Activated CD4-positive, alpha-beta T cell treated with anti-CD3 and anti-CD28 coated beads, Interleukin-2, amount 50 U/mL, for 48 hours (primary cell): ENCODE measurements at regions not wholly inside any gene's neighbourhood (a gene's known extent, or its start where the extent isn't known, plus 50 kb on each side); places are given as distances from the start of the nearest gene placed in this dataset.

Source experiments
- DNase-seq, 2 experiments: peaks; one replicate each; pipeline ENCODE4 v3.0.0-alpha.2; 2020

- no peak for DNase-seq
These were observed 105.4 kb upstream of the DSEL start for GRCh38 chr18:67621906-67622305.

- no peak for DNase-seq
These were observed 104.7 kb upstream of the DSEL start for GRCh38 chr18:67621049-67621713.

DNA sequence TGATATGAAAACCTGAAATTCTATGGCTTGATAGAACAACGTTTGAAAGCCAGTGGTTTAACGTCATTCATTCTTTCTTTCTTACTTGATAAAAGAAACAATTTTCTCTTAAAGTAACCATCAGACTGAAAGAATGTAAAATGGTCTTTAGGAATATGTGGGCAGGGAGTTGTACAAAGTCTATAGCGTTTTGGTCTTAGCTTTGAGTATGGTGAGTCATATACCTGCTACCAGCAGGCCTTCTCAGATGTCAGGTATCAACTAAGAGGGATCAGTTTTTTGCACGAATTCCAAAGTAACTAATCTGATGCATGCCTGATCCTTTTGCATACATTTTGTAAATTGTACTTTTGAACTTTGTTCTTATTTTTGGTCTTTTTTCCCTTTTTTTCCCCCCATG lies 101.5 kb upstream of the DSEL start:
- no peak for DNase-seq

DNA sequence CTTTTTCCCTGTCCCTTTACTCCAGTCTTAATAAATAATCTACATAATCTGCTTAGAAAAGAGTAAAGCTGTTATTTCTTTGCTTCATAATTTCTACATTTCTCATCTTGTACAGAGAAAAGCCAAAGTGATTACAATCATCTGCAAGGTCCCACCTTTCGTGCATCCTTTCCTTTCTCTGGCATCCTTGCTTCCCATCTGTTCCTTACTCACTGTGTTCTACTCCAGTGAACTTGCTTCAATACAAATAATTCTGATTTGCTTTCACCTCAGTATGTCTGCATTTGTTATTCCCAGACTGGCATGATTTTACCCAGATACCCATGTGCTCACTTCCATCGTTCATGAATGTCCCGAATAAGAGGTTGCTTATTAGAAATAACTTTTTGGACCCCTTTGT lies 99.4 kb upstream of the DSEL start:
- DNase-seq: no peak

GRCh38 chr18:67613731-67614130 lies 97.2 kb upstream of the DSEL start:
- no peak for DNase-seq

DNA sequence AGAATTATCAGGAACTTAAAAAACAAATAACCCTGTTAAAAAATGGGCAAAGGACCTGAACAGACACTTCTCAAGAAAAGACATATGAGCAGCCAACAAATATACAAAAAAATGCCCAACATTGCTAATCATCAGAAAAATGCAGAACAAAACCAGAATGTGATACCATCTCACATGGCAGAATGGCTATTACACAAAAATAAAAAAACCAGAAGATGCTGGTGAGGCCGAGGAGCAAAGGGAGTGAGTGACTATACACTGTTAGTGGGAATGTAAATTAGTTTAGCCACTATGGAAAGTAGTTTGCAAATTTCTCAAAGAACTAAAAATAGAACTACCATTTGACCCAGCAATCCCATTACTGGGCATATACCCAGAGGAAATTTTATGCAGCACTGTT lies 95.8 kb upstream of the DSEL start:
- DNase-seq: no peak

- no peak for DNase-seq
These were observed 92.2 kb upstream of the DSEL start for GRCh38 chr18:67608615-67609273.

DNA sequence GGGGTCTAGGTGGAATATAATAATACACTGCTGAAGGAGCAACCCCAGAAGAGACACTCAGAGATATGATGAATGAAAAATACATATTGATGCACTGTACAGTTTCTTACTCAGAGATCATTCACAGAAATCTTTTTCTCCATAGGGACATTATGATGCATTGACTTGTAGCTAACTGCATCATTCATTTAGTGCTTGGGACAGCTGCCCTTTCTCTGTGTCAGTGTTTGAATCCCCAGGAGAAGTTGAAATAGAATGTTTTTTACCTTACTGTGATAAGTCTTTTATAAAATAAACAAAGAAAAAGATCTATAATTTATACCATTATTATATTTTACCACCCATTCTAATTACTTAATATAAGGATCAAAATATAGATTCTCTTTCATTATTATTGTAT lies 91.7 kb upstream of the DSEL start:
- DNase-seq: no peak

DNA sequence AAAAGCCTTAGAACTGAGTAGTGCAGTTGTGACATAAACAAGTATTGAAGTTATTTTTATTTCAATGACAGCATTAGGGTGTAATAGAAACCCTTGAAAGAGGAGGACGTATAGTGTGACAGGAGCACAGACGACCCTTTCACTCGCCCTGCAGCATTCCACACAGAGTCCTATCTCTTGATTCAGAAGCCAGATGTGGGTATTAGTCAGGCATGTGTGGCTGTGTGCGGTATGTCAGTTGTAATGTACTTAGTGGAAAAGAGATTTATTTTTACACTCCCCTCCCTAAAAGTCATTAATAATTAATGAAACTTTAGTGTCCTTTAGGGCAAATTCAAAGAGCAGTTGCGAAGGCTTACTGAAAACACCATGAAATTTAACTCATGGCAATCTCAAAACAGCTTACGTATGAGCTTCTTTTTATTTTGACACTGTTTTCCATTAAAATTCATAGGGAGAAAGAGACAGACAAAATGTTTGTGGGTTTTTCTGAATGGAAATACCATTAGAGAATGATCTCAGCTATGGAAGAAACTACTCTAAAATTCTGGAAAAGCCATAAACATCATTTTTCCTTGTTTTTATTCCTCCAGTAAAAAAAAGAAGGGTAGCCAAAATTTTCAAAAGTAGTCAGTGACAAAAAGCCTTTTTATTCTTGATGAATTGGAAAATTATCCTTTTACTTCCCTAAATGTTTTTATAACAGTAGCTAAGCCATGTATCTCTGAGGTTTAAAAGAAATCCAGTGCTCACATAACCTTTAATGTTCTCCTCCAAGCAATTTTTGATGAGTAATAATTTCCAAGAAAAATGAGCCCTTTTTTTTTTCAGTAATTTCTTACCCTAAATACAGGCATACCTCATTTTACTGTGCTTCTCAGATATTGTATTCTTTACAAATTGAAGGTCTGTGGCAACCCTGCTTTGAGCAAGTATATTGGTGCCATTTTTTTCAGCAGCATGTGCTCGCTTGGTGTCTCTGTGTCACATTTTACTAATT lies 84.0 kb upstream of the DSEL start:
- no peak for DNase-seq

- no peak for DNase-seq
These were observed 82.8 kb upstream of the DSEL start for GRCh38 chr18:67599277-67599676.

GRCh38 chr18:67597759-67598158 lies 81.2 kb upstream of the DSEL start:
- DNase-seq: no peak

DNA sequence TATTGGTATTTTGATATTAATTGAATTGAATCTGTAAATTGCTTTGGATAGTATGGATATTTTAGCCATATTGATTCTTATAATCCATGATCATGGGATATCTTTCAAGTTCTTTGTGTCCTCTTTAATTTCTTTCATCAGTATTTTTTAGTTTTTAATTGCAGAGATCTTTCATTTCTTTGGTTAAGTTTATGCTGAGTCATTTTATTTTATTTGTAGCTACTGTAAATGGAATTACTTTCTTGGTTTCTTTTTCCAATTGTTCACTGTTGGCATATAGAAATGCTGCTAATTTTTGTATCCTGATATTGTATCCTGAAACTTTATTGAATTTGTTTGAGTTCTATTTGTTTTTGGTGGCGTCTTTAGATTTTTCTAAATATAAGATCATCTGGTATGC lies 79.5 kb upstream of the DSEL start:
- no peak for DNase-seq

DNA sequence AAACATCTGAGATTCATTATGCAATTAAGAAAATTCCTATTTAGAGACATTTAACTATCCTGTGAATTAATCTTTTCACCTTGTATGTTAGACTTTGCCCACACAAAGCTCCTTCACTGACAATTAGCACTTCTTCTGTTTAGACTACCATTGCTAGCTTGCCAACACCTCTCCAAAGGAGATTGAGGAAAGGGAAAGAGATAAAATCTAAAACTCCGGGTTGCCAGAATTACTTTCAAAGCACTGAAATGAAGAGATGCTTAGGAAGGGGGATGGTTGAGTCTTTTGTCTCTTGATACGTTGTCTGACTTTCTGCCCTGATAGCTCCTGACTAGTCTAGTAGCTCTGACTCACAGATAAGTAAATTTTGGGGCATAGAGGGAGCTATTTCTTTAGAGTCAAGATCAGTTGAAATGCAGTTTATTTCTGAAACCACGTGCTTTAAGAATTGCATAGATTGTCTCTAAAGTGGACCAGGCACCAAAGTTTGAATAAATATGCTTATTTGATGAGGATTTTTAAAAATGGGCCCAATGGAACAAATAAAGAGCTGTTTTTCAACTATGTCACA lies 74.1 kb upstream of the DSEL start:
- no peak for DNase-seq

GRCh38 chr18:67589325-67589724 lies 72.8 kb upstream of the DSEL start:
- DNase-seq: no peak

GRCh38 chr18:67586101-67586500 lies 69.6 kb upstream of the DSEL start:
- no peak for DNase-seq

DNA sequence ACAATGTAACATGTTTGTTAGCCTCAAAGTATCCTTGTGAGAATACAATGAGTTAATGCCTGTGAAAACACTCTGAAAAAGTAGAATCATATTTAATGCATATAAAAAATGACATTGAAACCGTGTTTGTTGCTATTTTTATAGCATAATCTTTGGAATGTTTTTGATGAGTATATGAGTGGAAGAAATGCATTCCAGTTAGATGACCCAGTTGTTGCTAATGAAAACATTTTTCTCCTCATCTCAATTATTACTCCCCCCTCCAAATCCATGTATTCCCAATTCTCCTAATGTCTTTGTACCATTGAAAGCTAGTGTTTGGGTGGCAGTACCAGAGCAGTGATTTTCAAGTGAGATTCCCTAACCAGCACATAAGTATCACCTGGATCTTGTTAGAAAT lies 67.1 kb upstream of the DSEL start:
- DNase-seq: no peak

- DNase-seq: no peak
These were observed 66.0 kb upstream of the DSEL start for GRCh38 chr18:67582488-67582887.

- no peak for DNase-seq
These were observed 64.7 kb upstream of the DSEL start for GRCh38 chr18:67581178-67581577.

GRCh38 chr18:67577386-67577785 lies 60.9 kb upstream of the DSEL start:
- DNase-seq: no peak

- peak in 1 of 2 experiments; percentile 4 for DNase-seq
These were observed 58.2 kb upstream of the DSEL start for GRCh38 chr18:67574749-67575148.

DNA sequence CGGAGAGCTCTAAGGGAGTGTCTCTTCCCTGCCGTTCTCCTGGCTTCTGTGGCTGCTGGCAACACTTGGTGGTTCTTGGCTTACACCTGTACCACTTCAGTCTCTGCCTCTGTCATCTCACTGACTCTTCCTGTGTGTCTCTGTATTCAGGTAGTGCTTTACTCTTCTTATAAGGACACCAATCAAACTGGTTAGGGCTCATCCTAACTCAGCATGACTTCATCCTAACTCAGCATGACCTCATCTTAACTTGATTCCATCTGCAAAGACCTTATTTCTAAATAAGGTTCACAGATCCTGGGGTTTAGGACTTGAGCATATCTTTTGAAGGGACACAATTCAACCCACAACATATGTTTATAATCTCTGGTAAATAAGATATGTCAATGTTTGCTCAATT lies 51.6 kb upstream of the DSEL start:
- DNase-seq: no peak
